ENCODE measurements at regions not wholly inside any gene's neighbourhood (a gene's known extent, or its start where the extent isn't known, plus 50 kb on each side); places are given as distances from the start of the nearest gene placed in this dataset.

- TF ChIP-seq POLR2A (IDR thresholded peaks at IDR 0.05) (no peak), CTCF (IDR thresholded peaks at IDR 0.05) (no peak)
Measured at GRCh38 chr1:65741993-65742392, 50.7 kb upstream of the PDE4B start.

Measured in lower leg skin (tissue), 3 donors.